Parathyroid adenoma (tissue), 2 donors: ENCODE measurements at regions not wholly inside any gene's neighbourhood (a gene's known extent, or its start where the extent isn't known, plus 50 kb on each side); places are given as distances from the start of the nearest gene placed in this dataset.

ENCODE experiments used
- H2AFZ ChIP-seq: fragments of 300-600 bp; sonication (generic); one replicate; pipeline ENCODE4 v1.7.0; 2017; ENCODE audit warnings: antibody characterized with exemption, mild to moderate bottlenecking
- H3K27ac ChIP-seq: fragments of 300-600 bp; sonication (generic); one replicate; pipeline ENCODE4 v1.7.0; 2017
- H3K27me3 ChIP-seq: fragments of 300-600 bp; sonication (generic); one replicate; pipeline ENCODE4 v1.7.0; 2017; ENCODE audit warnings: low read length; ENCODE audit not compliant: control insufficient read depth, insufficient read depth
- H3K36me3 ChIP-seq: fragments of 300-600 bp; sonication (generic); one replicate; pipeline ENCODE4 v1.7.0; 2017; ENCODE audit warnings: low read length; ENCODE audit not compliant: control insufficient read depth, insufficient read depth
- H3K4me1 ChIP-seq: fragments of 300-600 bp; sonication (generic); one replicate; pipeline ENCODE4 v1.7.0; 2017; ENCODE audit warnings: control low read depth
- H3K4me2 ChIP-seq: fragments of 300-600 bp; sonication (generic); one replicate; pipeline ENCODE4 v1.7.0; 2017; ENCODE audit warnings: low read length
- H3K4me3 ChIP-seq: fragments of 300-600 bp; sonication (generic); one replicate; pipeline ENCODE4 v1.7.0; 2017; ENCODE audit warnings: low read depth, low read length
- H3K79me2 ChIP-seq: fragments of 300-600 bp; sonication (generic); one replicate; pipeline ENCODE4 v1.7.0; 2017; ENCODE audit warnings: control low read depth
- H3K9ac ChIP-seq: fragments of 300-600 bp; sonication (generic); one replicate; pipeline ENCODE4 v1.7.0; 2017; ENCODE audit warnings: mild to moderate bottlenecking
- H3K9me3 ChIP-seq: fragments of 300-600 bp; sonication (generic); one replicate; pipeline ENCODE4 v1.7.0; 2017; ENCODE audit warnings: low read length; ENCODE audit not compliant: control insufficient read depth
- TF ChIP-seq, protein P1 (sequence below): fragments of 300-600 bp; sonication (generic); IDR thresholded peaks from one replicate; pipeline ENCODE4 v1.7.0; 2017; ENCODE audit warnings: antibody characterized with exemption, mild to moderate bottlenecking
- donor health status: primary hyperparathyroidism.

- H3K79me2 ChIP-seq: no peaks in the 10 kb centered on the region
- peaks cover 6% of the 10 kb centered on the region for H3K4me1 ChIP-seq
- H3K27ac ChIP-seq: no peak overlapping the region
These were observed 571.7 kb upstream of the GOT2 start for GRCh38 chr16:59305850-59306249.

GRCh38 chr16:59296888-59297287 lies 562.8 kb upstream of the GOT2 start:
- H3K4me1 ChIP-seq: no peaks in the 10 kb centered on the region
- H3K9me3 ChIP-seq: no peaks in the 10 kb centered on the region
- H3K4me3 ChIP-seq: no peak overlapping the region
- H3K79me2 ChIP-seq: no peaks in the 10 kb centered on the region
- no peaks in the 10 kb centered on the region for H3K36me3 ChIP-seq
- no peak overlapping the region for H3K9ac ChIP-seq
- no peaks in the 10 kb centered on the region for H3K27me3 ChIP-seq
- H3K4me2 ChIP-seq: no peak overlapping the region
- H3K27ac ChIP-seq: no peak overlapping the region
- no peak overlapping the region for H2AFZ ChIP-seq
- TF ChIP-seq, protein P1, sequence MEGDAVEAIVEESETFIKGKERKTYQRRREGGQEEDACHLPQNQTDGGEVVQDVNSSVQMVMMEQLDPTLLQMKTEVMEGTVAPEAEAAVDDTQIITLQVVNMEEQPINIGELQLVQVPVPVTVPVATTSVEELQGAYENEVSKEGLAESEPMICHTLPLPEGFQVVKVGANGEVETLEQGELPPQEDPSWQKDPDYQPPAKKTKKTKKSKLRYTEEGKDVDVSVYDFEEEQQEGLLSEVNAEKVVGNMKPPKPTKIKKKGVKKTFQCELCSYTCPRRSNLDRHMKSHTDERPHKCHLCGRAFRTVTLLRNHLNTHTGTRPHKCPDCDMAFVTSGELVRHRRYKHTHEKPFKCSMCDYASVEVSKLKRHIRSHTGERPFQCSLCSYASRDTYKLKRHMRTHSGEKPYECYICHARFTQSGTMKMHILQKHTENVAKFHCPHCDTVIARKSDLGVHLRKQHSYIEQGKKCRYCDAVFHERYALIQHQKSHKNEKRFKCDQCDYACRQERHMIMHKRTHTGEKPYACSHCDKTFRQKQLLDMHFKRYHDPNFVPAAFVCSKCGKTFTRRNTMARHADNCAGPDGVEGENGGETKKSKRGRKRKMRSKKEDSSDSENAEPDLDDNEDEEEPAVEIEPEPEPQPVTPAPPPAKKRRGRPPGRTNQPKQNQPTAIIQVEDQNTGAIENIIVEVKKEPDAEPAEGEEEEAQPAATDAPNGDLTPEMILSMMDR: no peak

More at GRCh38 chr16:59305850-59306249, 571.7 kb upstream of the GOT2 start:
- Histone ChIP-seq H3K9me3 (no peaks in the 10 kb centered on the region), H3K36me3 (no peaks in the 10 kb centered on the region), H3K4me3 (no peak overlapping the region), H3K9ac (no peak overlapping the region), H3K4me2 (no peak overlapping the region), H2AFZ (peak overlapping the region; percentile 6), H3K27me3 (no peaks in the 10 kb centered on the region)
- TF ChIP-seq, protein P1: no peak

DNA sequence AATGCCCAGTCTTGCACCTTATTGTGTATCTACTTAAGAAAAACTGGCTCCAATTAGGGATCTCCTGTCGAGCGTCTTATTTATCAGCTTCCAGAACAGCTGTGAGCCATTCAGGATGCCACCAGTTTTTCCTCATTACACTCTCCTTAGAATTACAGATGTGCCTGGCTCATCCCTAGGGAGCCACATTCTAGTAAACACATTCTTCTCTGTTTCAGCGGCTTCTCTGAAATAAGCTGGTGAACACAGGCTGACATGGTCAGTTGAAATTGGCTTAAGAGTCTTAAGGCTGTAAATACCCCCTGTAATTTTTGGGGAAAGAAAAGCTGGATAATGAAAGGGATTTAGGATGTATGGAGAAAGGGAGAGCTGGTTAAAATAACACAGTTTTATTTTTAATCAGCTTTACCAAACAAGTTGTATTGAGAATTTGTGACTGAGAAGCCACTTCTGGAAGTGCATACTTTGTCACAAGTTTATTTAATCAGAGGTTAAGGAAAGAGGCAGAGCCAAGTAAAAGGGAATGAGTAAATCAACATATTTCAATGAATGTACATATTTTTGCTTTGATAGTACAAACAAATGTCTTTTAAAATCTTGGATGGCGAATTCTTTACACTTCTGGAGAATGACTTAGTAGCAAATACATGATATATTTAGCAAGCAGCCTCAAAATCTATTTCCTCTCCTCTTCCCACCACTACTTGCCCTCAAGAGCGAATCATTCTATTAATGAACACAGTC lies 562.0 kb upstream of the GOT2 start:
- H3K27me3 ChIP-seq: no peaks in the 10 kb centered on the region
- no peak overlapping the region for H3K4me3 ChIP-seq
- TF ChIP-seq, protein P1: no peak
- H3K36me3 ChIP-seq: no peaks in the 10 kb centered on the region
- no peaks in the 10 kb centered on the region for H3K79me2 ChIP-seq
- no peaks in the 10 kb centered on the region for H3K9me3 ChIP-seq
- H3K9ac ChIP-seq: no peak overlapping the region
- no peaks in the 10 kb centered on the region for H3K4me1 ChIP-seq
- no peak overlapping the region for H3K27ac ChIP-seq
- no peak overlapping the region for H2AFZ ChIP-seq
- H3K4me2 ChIP-seq: no peak overlapping the region

DNA sequence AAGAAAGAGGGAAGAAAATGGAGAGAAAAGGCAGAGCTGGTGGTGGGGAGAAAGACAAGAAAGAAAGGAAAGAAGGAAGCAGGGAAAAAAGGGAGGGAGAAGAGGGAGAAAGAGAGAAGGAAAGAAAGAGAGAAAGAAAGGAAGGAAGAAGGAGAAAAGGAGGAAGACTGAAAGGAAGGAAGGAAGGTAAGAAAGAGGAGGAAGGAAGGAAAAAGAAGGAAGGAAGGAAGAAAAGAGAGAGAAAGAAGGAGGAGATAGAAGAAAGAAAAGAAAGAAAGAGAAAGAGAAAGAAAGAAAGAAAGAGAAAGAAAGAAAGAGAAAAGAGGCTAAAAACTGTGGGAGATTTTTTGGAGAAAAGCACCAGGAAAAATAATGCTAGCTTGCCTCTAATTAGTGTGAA lies 561.4 kb upstream of the GOT2 start:
- H3K4me1 ChIP-seq: no peaks in the 10 kb centered on the region
- no peaks in the 10 kb centered on the region for H3K27me3 ChIP-seq
- H2AFZ ChIP-seq: no peak overlapping the region
- H3K79me2 ChIP-seq: no peaks in the 10 kb centered on the region
- no peak overlapping the region for H3K4me3 ChIP-seq
- H3K9me3 ChIP-seq: no peaks in the 10 kb centered on the region
- H3K9ac ChIP-seq: no peak overlapping the region
- no peak overlapping the region for H3K27ac ChIP-seq
- H3K4me2 ChIP-seq: no peak overlapping the region
- TF ChIP-seq, protein P1: no peak
- no peaks in the 10 kb centered on the region for H3K36me3 ChIP-seq

DNA sequence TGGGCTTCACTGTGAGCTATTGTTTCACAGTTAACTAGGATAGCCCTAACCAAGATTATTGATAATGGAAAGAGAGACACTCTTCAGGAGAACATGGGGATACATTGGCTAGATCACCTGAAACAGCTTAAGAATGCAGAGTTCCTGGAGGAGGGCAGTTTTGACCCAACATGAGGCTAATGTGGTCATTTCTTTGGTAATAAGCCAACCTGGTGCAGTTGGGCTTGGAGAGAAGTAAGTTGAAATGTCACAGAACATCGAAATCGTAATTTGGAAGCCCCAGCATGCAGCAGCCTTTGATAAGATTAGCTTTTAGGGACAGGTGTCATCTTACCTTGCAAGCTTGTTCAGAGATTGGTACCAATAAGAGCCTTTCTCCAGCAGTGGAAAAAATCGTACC lies 556.6 kb upstream of the GOT2 start:
- no peaks in the 10 kb centered on the region for H3K79me2 ChIP-seq
- no peaks in the 10 kb centered on the region for H3K4me1 ChIP-seq
- no peak overlapping the region for H3K4me3 ChIP-seq
- H3K27ac ChIP-seq: no peak overlapping the region
- H3K9me3 ChIP-seq: no peaks in the 10 kb centered on the region
- no peak overlapping the region for H2AFZ ChIP-seq
- TF ChIP-seq, protein P1: no peak
- H3K4me2 ChIP-seq: no peak overlapping the region
- H3K9ac ChIP-seq: no peak overlapping the region
- no peaks in the 10 kb centered on the region for H3K27me3 ChIP-seq
- H3K36me3 ChIP-seq: no peaks in the 10 kb centered on the region
